NCI-H1694 (cell line): ENCODE measurements at regions not wholly inside any gene's neighbourhood (a gene's known extent, or its start where the extent isn't known, plus 50 kb on each side); places are given as distances from the start of the nearest gene placed in this dataset.

Experiments used
- DNase-seq: peaks from one replicate; lab custom pipeline; 2025; lab: John Stamatoyannopoulos, UW

DNA sequence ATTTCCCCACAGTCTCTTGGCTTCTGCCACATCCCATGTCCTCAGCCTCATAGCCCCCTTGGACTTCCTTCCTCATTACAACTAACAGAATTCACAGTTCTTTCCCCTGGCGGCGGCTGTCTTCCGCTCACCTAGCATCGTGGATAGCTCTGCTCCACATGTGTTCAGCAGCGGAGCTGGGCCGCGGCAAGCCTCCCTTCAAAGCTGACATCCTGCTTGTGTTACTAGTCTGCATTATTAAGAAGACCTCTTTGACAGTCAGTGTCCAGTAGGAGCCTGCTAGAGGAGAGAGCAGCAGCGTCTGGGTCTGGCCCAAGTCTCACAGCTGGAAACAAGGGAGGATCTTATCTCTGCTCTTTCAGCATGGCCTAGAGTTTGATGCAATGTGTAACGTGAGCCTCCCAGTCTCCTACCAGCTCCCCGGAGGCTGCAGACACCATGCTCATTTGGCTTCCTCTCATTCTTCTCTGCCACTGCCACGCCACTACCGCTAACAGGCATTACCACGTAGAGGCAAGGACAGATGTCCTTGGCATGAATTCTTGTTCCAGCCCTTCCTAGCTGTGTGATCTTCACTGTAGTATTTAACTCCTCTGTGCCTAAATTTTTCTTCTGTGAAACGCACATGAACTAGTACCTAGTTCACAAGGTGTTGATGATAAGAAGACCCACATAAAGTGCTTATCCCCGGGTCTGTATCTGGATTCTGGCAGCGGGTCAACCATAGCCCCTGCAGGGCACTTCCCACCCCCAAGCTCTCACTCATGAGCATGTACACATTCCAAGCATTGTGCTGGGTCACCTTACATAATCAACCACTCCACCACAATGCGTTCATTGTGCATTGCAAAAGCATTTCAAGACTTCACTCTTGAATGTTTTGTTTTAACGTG lies 107.1 kb upstream of the BACH2 start:
- no peak for DNase-seq

DNA sequence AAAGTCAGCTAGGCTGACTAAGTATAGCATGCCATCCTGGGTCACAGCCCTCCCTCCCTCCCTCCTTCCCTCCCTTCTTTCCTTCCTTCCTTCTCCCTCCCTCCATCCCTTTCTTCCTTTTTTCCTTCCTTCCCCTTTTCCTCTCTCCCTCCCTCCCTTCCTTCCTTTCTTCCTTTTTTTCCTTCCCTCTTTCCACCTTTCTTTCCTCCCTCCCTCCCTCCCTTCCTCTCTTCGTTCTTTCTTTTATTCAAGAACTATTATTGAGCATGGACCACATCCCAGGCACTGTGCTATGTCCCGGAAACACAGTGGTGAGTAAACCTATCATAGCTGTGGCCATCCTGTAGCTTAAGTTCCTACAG lies 106.2 kb upstream of the BACH2 start:
- no peak for DNase-seq

DNA sequence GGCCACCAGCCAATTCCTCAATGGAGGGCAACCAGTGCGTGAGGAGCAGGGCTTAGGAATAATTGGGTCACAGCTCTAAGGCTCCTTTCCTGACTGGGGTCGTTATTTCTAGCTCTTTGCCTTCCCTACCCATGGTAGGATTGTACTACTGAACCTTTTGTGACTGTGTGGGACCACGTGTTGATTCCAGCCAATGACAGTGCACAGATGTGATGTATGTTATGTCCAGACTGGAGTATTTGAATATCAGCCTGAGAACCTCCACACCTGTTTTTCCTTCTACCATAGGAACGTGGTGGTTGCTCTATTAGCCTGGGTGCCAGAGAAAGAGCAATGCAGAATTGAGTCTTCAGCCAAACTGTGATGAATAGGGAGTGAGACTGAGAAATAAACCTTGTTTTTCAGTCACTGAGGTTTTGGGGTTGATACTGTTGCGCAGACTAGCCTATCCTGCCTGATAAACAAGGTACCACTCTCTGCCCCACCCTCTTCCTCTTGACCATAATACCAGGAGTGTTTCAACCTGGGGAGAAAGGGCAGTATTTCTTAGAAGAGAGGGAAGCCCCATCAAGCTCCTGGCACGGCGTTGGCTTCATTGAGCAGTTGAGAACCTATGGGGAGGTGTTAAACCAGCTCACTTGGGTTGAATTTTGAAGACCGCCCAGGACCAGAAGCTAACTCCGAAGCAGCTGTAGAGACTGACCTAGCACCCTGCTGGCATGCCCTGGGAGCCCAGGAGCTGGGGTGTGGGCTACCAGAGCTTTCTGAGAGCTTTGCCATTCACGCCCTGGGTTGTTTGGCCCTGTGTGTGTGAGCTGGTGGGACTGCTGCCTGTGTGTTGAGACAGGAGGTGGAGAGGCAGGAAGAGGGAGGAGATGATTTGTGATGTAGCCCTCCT lies 105.5 kb upstream of the BACH2 start:
- no peak for DNase-seq

DNA sequence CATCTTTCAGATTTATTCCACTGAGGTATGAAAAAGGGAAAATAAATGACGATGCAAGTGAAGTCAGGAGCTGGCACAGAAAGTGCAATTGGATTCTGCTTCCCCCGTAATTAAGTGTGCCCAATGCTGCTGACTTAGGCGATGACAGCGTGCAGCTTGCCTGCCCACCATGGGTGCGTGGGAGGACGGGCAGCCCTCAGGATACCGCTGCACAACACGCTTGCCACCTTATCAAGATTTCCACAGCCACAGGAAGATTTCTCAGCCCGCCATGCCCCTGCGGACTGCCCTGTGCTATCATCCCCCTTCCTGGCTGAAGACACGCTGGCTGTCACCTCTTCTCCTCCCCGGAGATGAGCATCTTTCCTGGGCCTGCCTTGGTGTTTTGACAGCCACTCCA lies 103.3 kb upstream of the BACH2 start:
- DNase-seq: no peak

DNA sequence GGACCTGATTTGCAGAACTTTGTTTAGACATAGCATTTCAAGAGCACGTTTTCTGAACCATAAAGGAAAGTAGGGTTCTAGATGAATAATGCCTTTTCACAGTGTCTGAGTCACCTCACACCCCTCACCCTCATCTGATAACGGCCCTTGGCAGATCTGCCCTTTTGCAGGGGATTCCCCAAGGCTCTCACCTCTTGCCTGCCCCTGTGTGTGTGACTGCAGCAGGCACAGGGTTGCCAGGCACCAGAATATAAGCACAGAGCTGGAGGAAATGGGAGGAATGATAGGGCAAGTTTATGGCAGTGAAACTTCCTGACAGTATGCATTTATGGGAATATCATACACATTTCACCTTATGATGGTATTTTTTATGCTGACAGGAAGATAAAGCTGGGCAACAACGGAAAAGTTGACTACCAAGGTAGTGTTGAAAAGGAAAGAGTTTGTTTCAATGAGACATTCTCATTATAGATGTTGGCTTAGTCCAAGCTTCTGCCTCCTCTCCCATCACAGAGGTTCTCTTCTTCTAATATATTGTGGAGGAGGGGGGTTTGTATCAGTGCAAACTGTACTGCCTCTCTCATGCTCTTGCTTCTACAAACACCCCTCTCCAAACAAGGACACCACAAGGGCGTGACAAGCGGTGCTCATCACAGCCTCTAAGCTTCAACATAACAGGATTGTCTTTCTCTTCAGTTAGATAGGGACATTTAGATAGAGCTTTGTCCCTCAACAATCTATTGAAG lies 101.5 kb upstream of the BACH2 start:
- no peak for DNase-seq

DNA sequence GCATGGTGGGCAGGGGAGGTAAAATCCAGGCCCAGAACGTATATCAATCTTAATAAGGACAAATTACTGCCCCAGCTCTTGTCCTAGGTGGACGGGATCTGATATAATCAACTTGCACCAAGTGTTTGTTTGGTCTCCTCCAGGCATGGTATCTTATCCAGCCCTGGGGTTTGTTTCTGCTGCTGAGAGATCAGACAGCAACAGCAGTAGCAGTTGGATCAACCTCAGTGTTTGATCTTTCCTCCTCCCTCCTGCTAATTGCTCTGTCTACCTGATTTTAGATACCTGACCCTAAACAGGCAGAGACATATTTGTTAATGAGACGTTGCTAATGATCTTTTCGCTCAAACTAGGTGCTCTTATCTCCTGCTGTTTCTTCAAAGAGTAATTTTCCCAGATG lies 100.4 kb upstream of the BACH2 start:
- DNase-seq: no peak

DNA sequence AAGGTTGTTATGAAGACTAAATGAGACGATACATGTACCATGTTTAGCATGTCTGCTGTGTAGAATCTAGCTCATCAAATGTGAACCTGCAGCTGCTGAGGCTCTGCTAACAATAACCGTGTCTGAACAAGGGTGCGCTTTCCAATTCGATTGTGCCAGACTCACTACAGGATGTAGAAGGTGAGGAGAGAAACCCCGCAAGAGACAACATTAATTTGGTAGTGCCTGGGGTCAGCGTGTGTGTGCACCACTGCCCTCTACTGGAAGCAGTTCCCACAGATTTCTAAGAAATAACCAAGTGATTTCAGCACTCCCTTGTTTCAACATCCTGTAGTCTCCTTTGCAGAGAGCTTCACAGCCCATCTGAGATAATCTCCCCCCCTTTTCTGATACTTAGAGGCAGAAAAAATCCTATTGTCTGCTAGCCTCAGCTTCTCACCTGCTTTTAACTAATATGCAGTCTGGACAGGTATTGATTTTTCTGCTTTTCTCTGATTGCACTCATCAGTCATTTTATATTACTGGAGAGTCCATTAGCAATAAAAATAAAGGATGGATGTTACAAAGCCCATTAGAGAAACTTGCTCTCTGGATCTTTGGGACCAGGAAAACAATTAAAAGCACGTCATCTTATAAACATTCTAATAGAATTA lies 96.7 kb upstream of the BACH2 start:
- peak; percentile 23 for DNase-seq

DNA sequence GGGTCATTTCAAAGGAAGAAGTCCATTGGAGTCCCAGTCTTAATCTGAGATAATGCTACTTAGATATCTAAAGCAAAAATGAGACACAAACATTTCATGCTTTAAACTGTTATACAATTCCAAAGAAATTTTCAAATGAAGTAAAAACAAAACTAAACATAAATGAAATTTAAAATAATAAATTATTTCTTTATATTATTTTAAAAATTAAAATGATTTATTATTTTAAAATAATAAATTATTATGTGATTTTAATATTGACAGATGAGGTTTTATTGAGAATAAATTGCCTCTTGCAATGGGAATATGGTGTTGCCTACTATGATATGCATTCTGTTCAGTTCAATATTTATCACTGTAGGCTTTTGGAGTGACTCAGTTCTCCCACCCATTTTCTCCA lies 93.7 kb upstream of the BACH2 start:
- no peak for DNase-seq

DNA sequence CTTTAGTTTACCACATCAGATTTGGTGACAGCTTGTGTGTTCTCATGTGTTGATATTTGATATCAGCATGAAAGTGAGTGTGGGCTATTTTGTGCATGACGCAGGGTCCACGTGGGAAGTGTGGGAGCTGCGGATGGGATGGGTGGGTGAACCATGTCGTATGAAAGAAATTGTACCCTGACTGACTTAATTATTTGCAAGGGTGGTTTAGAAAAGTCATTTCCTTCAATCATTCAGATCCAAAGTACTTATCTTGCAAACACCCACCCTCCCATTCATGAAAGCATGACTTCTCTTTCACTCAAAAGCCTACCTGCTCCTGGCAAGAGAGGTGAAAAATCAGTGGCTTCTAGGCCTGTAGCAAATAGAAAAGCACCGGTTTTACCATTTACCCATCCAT lies 91.8 kb upstream of the BACH2 start:
- DNase-seq: no peak

DNA sequence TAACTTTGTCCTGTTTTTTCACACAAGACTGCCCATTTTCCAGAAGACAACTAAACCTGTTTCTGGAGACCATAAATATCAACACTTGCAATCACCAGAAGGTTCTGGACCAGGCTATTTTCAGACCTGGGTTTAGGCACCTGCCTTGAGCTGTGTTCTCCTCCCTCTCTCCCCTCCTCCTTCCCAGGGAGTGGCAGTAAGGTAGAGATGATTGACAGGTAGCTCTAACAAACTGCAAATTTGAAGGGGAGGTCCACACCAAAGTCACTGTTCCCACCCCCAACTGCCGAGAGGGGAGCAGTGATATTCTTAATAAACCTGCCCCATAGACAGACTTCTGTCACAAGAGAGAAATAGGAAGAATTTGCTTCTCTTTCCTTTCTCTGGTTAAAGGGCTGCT lies 91.2 kb upstream of the BACH2 start:
- no peak for DNase-seq

DNA sequence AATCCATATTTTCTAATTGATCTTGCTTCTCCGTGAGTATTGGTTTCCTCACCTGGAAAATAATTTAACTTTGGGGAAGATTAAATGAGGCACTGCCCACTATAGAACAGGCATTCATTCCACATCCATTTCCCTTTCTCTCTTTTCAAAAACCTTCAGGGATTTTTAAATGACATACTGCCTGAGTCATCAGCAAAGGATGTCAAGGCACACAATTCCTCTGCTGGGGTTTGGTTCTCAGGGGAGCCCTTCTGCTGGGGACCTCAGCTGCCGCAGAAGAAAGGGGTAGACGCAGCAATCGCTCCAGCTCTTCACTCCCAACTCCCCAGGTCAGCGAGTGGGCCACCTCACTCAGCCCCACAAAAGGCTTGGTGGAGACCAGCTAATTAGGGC lies 90.7 kb upstream of the BACH2 start:
- no peak for DNase-seq

DNA sequence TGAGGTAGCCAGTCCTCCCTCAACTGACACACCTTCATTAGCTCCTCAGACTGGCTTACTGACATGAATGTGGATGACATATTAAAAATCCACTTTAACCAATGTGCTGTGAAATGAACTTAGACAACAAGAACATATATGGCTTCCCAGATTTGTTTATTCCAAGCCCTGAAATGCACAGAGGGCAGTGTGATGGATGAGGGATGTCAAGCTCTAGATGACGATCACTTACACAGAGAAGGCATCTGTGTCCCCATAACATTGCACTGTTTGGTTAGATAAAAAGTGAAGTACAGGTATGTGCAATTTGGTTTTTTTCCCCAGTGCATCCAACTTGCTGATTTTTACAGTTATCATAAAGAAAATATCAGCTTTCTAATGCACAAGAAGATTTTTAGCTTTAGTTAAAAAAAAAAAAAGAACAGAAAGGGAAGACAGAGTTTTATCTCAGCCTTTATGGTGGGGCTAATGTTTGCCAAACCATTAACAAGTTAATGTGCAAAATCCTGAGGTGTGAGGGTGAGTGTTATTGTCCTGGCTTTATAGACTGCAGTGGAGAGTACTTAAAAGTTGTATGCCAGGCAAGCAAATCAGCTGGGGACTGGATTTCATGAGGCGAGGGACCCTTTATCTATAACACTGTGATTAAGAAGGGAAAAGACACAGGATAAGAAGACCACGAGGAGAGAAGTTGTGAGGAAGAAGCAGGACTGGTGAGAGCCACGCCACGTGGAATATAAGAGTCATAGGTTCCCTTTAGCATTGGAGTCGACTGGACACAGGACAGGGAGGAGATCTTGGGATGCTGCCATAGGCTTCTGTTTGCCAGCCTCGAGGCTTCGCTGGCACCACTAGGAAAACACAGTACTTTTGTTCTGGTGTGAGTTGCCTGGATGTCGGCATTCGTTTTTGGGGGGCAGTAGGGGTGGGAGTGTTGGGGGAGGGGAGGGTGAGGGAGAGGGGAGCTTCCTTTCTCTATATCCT lies 90.0 kb upstream of the BACH2 start:
- no peak for DNase-seq

DNA sequence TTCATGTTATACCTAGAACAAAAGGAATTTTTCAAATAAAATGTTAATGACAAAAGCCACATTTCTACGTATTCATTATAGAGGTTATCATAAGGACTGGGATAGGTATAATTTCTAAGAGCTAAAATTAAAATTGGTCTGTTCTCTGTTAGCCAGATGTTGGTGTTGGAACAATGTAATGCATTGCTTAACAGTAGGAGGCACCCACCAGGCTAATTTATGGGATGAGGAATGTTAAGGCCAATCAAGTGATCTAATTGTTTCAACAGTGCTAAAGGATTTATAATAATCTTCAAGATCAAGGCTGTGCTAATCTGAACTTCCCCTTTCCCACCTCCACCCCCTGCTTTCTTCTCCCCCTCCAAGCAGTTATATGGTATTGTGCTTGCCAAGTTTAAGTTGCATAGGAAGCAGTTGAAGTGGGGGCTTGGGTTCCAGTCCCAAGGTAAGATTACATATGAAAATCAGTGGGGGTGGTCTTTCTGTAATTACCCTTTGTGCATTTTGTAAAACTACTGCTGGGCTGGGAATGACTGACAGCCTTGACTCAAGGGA lies 89.2 kb upstream of the BACH2 start:
- DNase-seq: no peak

DNA sequence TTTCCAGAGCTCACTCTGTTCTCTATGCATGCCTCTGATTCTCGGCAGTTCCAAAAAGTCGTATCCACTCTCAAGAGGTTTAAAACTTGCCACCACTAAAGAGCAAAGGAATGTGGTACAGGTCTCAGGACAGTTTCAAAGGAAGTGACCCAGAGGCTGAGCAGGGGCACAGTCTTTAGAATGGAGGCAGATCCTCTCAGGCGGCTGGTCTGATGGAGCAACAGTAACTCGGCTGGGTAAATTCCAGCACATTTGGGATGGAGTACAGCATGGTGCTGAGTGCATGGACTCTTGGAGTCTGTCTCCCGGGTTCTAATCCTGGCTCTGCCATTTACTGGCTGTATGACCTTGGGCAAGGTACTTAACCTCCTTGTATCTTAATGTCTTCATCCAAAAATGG lies 88.1 kb upstream of the BACH2 start:
- DNase-seq: no peak

DNA sequence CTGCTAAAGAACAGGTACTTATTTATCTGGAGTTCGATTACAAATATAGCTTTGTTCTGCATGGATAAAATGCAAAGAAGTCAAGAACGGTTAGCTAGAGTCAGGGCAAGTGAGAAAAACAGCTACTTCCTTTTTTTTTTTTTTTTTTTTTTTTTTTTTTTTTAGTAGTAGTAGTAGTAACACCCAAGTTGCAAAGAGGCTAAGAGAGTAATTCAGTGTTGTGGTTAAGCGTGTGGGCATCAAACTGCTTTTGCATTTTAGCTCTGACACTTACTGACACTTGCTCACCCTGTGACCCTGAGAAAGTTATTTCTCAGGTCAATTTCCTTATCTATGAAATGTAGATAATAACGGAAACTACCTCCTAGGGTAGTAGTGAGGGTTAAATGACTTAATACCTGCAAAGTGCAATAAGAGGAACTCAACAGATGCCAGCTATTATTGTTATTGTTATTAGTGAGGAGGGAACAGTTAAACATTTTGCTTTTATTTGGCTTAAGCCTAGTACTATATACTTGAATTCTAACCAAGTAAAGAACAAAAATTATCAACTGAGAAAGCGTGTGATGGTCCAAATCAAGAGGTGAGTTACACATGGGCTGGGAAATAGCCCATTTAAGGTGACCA lies 86.7 kb upstream of the BACH2 start:
- no peak for DNase-seq

DNA sequence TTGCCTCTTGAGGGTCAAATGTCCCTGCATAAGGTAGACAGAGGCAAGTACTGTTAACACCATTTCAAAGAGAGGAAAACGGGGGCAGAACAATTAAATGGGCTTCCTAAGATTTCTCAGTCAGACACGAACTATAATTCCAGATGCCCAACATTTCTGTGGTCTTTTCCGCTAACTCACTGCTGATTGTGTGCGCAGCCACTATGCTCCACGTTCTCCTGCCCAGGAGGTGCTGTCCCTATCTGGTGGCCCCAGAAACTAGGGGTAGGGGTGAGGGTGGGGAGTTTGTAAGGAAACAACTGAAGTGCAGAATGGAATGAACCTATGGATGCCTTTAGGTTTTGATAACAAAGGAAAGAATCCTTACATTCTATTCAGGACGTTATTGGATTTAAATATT lies 86.1 kb upstream of the BACH2 start:
- DNase-seq: no peak

DNA sequence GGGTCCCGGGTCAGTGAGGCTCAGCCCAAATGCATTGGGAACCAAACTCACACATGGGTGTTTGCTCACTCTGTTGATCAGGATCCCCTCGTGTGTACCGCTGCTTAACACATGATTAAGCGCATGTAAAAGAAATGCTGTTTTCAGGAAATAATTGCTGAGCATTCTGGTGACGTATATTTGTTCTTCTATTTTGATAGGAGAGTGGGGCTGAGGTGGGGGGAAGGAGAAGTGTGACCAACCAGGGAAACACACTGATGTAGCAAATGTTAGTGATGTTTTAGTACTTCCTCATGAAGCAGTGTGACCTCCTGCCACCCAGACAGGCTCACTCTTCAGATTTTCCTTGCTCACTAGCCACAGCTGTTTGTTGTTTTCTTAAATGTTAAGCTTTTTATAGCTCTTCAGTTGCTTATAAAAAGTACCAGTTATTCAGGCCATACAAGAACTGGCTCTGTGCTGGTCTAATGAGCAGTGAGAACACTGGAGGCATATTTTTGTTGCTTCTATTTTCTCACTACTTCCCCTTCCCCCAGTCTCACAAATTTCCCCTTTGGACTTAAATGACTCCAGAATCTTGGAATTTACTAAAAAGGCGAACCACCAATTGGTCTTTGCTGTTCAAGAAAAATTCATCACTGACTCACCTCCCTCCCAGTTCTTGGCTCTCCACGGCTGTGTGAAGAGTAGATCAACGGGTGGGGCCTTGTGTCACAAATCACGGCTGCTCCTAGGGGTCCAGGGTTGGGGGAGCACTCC lies 79.2 kb upstream of the BACH2 start:
- no peak for DNase-seq

DNA sequence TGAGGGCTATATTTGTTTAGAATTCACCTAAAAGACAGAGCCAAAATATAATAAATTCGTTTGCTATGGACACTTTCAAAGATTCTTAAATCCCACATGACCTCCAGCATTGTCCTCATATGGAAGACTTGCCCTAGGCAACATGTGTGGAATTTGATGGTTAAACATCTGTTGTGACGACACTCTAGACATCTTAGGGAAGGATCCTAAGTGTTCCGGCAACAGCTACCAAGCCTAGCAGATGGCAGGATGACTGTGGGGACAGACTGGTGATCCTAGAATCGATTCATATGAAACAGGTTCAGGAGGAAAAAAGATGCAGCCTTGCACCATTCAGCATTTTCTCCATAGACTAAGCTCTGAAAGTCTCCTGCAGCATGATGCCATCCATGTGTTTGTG lies 77.6 kb upstream of the BACH2 start:
- DNase-seq: no peak

DNA sequence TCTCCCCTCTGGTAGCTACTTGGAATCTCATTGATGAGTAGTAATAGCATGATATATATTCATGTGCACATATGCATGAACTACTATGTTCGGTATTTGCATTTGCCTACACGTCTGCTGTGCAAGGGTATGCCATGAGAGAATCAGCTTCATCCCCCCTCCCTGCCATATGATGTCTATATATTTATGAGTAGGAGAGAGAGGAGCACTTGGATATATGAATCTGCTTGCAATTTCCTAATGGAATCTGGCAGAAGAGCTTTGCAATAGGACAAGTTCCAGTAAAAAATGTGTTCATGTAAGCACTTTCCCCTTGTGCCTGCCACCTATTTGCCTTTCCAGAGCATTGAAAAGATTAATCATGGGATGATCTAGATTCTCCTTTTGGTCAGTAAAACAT lies 76.2 kb upstream of the BACH2 start:
- no peak for DNase-seq
